ENCODE measurements at regions not wholly inside any gene's neighbourhood (a gene's known extent, or its start where the extent isn't known, plus 50 kb on each side); places are given as distances from the start of the nearest gene placed in this dataset.

GRCh38 chr9:90423661-90424193, 218.9 kb downstream of the DIRAS2 start:
- TF ChIP-seq EZH2 (IDR thresholded peaks at IDR 0.05; ENCODE audit: borderline replicate concordance) (no peak), CTCF (IDR thresholded peaks at IDR 0.05; ENCODE audit: poor library complexity) (no peak), EZH2phosphoT487 (IDR thresholded peaks at IDR 0.05; ENCODE audit: low read depth, severe bottlenecking, unreplicated experiment) (no peak)

Measured in hepatocyte (in vitro differentiated cells).